ENCODE measurements at regions not wholly inside any gene's neighbourhood (a gene's known extent, or its start where the extent isn't known, plus 50 kb on each side); places are given as distances from the start of the nearest gene placed in this dataset.
A peak's percentile ranks its signal among the peaks of the same experiment; 100 is the strongest.

DNA sequence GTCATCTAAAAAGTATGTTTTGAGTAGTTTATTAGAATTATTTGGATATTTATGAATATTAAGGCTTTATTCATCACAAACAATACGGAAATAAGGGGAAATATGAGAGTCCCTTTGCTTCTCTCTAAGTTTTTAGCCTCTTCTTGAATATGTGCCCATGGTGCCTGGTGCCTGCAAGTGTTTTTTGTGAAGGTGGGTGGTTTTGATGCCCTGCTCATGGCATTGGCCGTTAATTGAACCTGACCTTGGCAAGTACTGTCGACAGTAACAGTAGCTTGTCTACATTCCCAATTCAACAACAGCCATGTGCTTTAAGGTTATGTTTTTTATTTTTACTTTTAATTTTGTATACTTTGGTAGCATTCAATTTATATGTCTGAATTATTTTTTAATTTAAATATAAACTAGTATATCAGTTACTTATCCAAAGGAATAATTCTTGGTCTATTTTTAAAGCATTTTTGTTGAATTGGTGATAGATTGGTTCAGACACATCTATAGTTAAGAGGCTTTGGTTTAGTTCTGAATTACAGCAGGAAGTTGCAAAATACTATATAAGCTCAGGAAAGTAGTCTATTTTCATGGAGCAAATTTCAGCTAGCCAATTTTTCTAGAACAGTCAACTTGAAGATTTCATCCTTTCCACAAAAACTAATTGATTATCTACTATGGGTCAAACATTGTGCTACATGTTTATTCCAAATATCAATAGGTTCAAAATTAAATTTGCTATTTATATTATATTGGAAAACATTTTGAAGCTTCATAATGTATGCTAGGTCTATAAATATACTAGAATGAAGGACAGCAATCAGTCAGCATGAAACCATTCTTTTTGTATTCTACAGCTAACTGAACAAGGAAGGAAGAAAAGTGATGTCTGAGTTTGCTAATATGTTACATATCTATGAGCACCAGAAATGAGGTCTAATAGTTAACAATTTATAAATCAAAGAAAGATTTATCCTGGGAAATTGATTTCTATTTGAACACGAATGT is 184.4 kb downstream of the MRPL39 start:
- no peak for TF ChIP-seq YY1 (IDR thresholded peaks at IDR 0.05; ENCODE audit: low read depth)
- TF ChIP-seq FOXM1 (IDR thresholded peaks at IDR 0.05; ENCODE audit: borderline replicate concordance, low read depth) = no peak
- TF ChIP-seq USF1 (IDR thresholded peaks at IDR 0.05) = no peak
- TF ChIP-seq, protein P1, sequence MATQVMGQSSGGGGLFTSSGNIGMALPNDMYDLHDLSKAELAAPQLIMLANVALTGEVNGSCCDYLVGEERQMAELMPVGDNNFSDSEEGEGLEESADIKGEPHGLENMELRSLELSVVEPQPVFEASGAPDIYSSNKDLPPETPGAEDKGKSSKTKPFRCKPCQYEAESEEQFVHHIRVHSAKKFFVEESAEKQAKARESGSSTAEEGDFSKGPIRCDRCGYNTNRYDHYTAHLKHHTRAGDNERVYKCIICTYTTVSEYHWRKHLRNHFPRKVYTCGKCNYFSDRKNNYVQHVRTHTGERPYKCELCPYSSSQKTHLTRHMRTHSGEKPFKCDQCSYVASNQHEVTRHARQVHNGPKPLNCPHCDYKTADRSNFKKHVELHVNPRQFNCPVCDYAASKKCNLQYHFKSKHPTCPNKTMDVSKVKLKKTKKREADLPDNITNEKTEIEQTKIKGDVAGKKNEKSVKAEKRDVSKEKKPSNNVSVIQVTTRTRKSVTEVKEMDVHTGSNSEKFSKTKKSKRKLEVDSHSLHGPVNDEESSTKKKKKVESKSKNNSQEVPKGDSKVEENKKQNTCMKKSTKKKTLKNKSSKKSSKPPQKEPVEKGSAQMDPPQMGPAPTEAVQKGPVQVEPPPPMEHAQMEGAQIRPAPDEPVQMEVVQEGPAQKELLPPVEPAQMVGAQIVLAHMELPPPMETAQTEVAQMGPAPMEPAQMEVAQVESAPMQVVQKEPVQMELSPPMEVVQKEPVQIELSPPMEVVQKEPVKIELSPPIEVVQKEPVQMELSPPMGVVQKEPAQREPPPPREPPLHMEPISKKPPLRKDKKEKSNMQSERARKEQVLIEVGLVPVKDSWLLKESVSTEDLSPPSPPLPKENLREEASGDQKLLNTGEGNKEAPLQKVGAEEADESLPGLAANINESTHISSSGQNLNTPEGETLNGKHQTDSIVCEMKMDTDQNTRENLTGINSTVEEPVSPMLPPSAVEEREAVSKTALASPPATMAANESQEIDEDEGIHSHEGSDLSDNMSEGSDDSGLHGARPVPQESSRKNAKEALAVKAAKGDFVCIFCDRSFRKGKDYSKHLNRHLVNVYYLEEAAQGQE (IDR thresholded peaks at IDR 0.05; ENCODE audit: low read depth) = no peak

DNA sequence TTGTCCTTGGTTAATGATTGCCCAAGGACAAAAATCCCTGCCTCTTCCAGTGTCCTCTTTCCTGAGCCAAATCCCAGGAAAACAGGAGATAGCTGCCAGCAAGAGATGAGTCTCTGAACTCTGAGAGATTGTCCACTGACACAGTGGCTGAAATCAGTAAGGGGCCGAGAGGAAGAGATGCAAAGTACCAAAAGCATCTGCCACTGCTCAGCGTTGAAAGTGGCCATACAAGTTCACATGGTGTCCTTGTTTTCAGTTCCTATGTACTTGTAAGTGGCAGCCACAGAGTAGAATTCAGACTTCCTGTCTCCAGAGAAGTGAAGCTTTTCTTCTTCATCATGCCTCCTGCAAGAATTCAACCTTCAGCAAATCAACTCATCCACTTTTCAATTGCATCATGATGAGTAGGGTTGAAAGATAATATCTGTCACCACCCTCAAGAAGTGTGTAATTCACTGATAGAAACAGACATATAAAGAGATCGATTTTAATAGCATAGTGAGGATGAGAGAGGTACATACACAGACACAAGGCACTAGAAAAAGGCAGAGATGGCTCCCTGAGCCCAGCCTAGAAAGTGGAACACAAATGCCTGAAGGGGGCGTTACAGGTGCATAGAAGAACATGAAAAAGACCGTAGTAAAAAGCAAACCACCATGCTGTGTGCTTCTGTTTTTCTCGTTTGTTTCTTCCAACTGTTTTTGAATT is 185.8 kb downstream of the MRPL39 start:
- no peak for TF ChIP-seq EP300 (IDR thresholded peaks at IDR 0.05; ENCODE audit: borderline replicate concordance)
- no peak for TF ChIP-seq TEAD4 (IDR thresholded peaks at IDR 0.05)
- TF ChIP-seq RAD21 (IDR thresholded peaks at IDR 0.05; ENCODE audit: low read depth) = peak; percentile 54; the same call in 1 of the 2 replicates
- TF ChIP-seq, protein P1 (IDR thresholded peaks at IDR 0.05; ENCODE audit: low read depth) = no peak
- TF ChIP-seq EGR1 (IDR thresholded peaks at IDR 0.05) = no peak
- TF ChIP-seq TCF12 (IDR thresholded peaks at IDR 0.05; ENCODE audit: low read depth) = no peak
- no peak for TF ChIP-seq NFIC (IDR thresholded peaks at IDR 0.05)
- no peak for TF ChIP-seq USF1 (IDR thresholded peaks at IDR 0.05)
- TF ChIP-seq CEBPB (IDR thresholded peaks at IDR 0.05) = no peak

GRCh38 chr21:25420831-25421230 is 186.4 kb downstream of the MRPL39 start:
- TF ChIP-seq EP300 (IDR thresholded peaks at IDR 0.05; ENCODE audit: borderline replicate concordance) (no peak), TEAD4 (IDR thresholded peaks at IDR 0.05) (no peak)

- TF ChIP-seq NFIC (IDR thresholded peaks at IDR 0.05) (no peak), CEBPB (IDR thresholded peaks at IDR 0.05) (no peak), RAD21 (IDR thresholded peaks at IDR 0.05; ENCODE audit: low read depth) (no peak), EGR1 (IDR thresholded peaks at IDR 0.05) (no peak)
Observed at GRCh38 chr21:25416669-25417068, 190.6 kb downstream of the MRPL39 start.

DNA sequence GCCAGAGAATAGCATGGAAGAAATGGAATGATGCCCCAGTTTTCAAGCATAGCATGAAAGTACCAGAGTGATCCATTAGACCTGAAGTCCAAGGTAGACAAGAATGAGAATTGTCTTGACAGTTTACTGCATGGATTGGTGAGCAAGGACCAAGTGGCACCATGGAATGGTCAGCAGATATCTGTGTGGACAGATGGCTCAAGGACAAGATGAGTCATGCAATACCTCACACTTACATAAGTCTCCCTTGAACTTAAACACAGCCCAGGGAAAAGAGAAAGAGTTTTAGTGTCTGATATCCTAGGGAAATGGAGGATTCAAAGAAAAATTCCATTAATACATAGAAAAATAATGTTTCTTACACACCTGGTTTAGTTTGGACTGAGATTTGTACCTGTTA is 195.2 kb downstream of the MRPL39 start:
- TF ChIP-seq, protein P2, sequence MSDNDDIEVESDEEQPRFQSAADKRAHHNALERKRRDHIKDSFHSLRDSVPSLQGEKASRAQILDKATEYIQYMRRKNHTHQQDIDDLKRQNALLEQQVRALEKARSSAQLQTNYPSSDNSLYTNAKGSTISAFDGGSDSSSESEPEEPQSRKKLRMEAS (IDR thresholded peaks at IDR 0.05) = no peak
- TF ChIP-seq EGR1 (IDR thresholded peaks at IDR 0.05) = no peak
- TF ChIP-seq NFIC (IDR thresholded peaks at IDR 0.05) = no peak
- TF ChIP-seq CEBPB (IDR thresholded peaks at IDR 0.05) = no peak
- TF ChIP-seq, protein P1 (IDR thresholded peaks at IDR 0.05; ENCODE audit: low read depth) = no peak
- TF ChIP-seq TCF12 (IDR thresholded peaks at IDR 0.05; ENCODE audit: low read depth) = no peak
- no peak for TF ChIP-seq ZBTB7A (IDR thresholded peaks at IDR 0.05; ENCODE audit: low read depth)
- no peak for TF ChIP-seq TEAD4 (IDR thresholded peaks at IDR 0.05)
- TF ChIP-seq RAD21 (IDR thresholded peaks at IDR 0.05; ENCODE audit: low read depth) = no peak
- TF ChIP-seq USF1 (IDR thresholded peaks at IDR 0.05) = no peak
- TF ChIP-seq YY1 (IDR thresholded peaks at IDR 0.05; ENCODE audit: low read depth) = no peak
